H9 (cell line): ENCODE measurements at regions not wholly inside any gene's neighbourhood (a gene's known extent, or its start where the extent isn't known, plus 50 kb on each side); places are given as distances from the start of the nearest gene placed in this dataset.

ENCODE experiments used
- DNase-seq: peaks from one replicate; pipeline ENCODE4 v3.0.0-alpha.2; 2017
- H2AFZ ChIP-seq: one replicate; pipeline ENCODE4 v1.6.1; 2013; ENCODE audit warnings: mild to moderate bottlenecking, low read length, control low read depth, moderate library complexity
- H2AK5ac ChIP-seq: 2 replicates; pipeline ENCODE4 v1.6.1; 2013; ENCODE audit warnings: low read length, control low read depth, mixed read lengths; ENCODE audit not compliant: insufficient read length
- H2BK120ac ChIP-seq: one replicate; pipeline ENCODE4 v1.6.1; 2013; ENCODE audit warnings: low read depth, mild to moderate bottlenecking, low read length, control low read depth, inconsistent platforms; ENCODE audit not compliant: poor library complexity, severe bottlenecking
- H2BK12ac ChIP-seq: 2 replicates; pipeline ENCODE4 v1.6.1; 2013; ENCODE audit warnings: low read length, control low read depth, mixed read lengths, low read depth; ENCODE audit not compliant: insufficient read length
- H2BK15ac ChIP-seq: 2 replicates; pipeline ENCODE4 v1.6.1; 2013; ENCODE audit warnings: low read depth, low read length, control low read depth
- H2BK20ac ChIP-seq: one replicate; pipeline ENCODE4 v1.6.1; 2013; ENCODE audit warnings: low read depth, mild to moderate bottlenecking, low read length, control low read depth, inconsistent platforms; ENCODE audit not compliant: poor library complexity, severe bottlenecking
- H2BK5ac ChIP-seq: 2 replicates; pipeline ENCODE4 v1.6.1; 2013; ENCODE audit warnings: low read length, control low read depth, mixed read lengths; ENCODE audit not compliant: insufficient read length
- H3K14ac ChIP-seq: 2 replicates; pipeline ENCODE4 v1.6.1; 2013; ENCODE audit warnings: low read length, control low read depth; ENCODE audit not compliant: insufficient read depth
- H3K18ac ChIP-seq: 2 replicates; pipeline ENCODE4 v1.6.1; 2013; ENCODE audit warnings: low read depth, mild to moderate bottlenecking, mixed read lengths, low read length, control low read depth; ENCODE audit not compliant: insufficient read length
- H3K23ac ChIP-seq: 2 replicates; pipeline ENCODE4 v1.6.1; 2013; ENCODE audit warnings: low read length, control low read depth, mixed read lengths, low read depth; ENCODE audit not compliant: insufficient read length
- H3K23me2 ChIP-seq: 2 replicates; pipeline ENCODE4 v1.6.1; 2013; ENCODE audit warnings: low read depth, mild to moderate bottlenecking, mixed read lengths, low read length, control low read depth; ENCODE audit not compliant: insufficient read length, poor library complexity, severe bottlenecking
- H3K27ac ChIP-seq: 2 replicates; pipeline ENCODE4 v1.5.1; 2013; ENCODE audit warnings: low read length, control low read depth, mixed read lengths, low read depth; ENCODE audit not compliant: insufficient read length
- H3K27me3 ChIP-seq: 2 replicates; pipeline ENCODE4 v1.6.1; 2013; ENCODE audit warnings: low read length, control low read depth, inconsistent platforms; ENCODE audit not compliant: insufficient read depth
- H3K4ac ChIP-seq: 2 replicates; pipeline ENCODE4 v1.6.1; 2013; ENCODE audit warnings: low read depth, mild to moderate bottlenecking, control low read depth, inconsistent platforms, low read length, moderate library complexity
- H3K4me1 ChIP-seq: 2 replicates; pipeline ENCODE4 v1.6.1; 2013; ENCODE audit warnings: low read length, control low read depth, inconsistent platforms; ENCODE audit not compliant: insufficient read depth
- H3K4me2 ChIP-seq: 2 replicates; pipeline ENCODE4 v1.6.1; 2013; ENCODE audit warnings: low read length, control low read depth, mixed read lengths; ENCODE audit not compliant: insufficient read length, insufficient read depth
- H3K56ac ChIP-seq: 2 replicates; pipeline ENCODE4 v1.6.1; 2013; ENCODE audit warnings: low read depth, mild to moderate bottlenecking, mixed read lengths, low read length, control low read depth; ENCODE audit not compliant: insufficient read length
- H3K79me1 ChIP-seq: 2 replicates; pipeline ENCODE4 v1.6.1; 2013; ENCODE audit warnings: low read depth, mild to moderate bottlenecking, moderate library complexity, low read length, control low read depth, inconsistent platforms; ENCODE audit not compliant: insufficient read depth, poor library complexity, severe bottlenecking
- H3K79me2 ChIP-seq: 2 replicates; pipeline ENCODE4 v1.6.1; 2013; ENCODE audit warnings: low read length, control low read depth, inconsistent platforms; ENCODE audit not compliant: insufficient read depth
- H3K9ac ChIP-seq: 2 replicates; pipeline ENCODE4 v1.6.1; 2013; ENCODE audit warnings: low read length, control low read depth, mixed read lengths; ENCODE audit not compliant: insufficient read length; ENCODE audit errors: extremely low read depth
- H3K9me3 ChIP-seq: one replicate; pipeline ENCODE4 v1.6.1; 2013; ENCODE audit warnings: low read depth, low read length, inconsistent platforms; ENCODE audit not compliant: control insufficient read depth
- H3T11ph ChIP-seq: one replicate; pipeline ENCODE4 v1.6.1; 2013; ENCODE audit warnings: mild to moderate bottlenecking, low read length, control low read depth, inconsistent platforms
- H4K20me1 ChIP-seq: one replicate; pipeline ENCODE4 v1.6.1; 2013; ENCODE audit not compliant: control insufficient read depth, insufficient read length, insufficient read depth
- H4K5ac ChIP-seq: 2 replicates; pipeline ENCODE4 v1.6.1; 2013; ENCODE audit warnings: low read depth, mild to moderate bottlenecking, mixed read lengths, low read length, control low read depth; ENCODE audit not compliant: insufficient read length
- H4K8ac ChIP-seq: replicated peaks from 2 replicates; pipeline ENCODE4 v1.6.1; 2013; ENCODE audit warnings: low read length, control low read depth, mixed read lengths, low read depth; ENCODE audit not compliant: insufficient read length
- H4K91ac ChIP-seq: 2 replicates; pipeline ENCODE4 v1.6.1; 2013; ENCODE audit warnings: low read depth, mild to moderate bottlenecking, moderate library complexity, mixed read lengths, low read length, control low read depth; ENCODE audit not compliant: insufficient read length
- H3K27ac Mint-ChIP-seq, 3 experiments: 2 replicates in 2 of 3; 3 replicates in 1 of 3; pipeline ENCODE4 v1.8.0; 2020 to 2021; ENCODE audit warnings: mixed read lengths in 3 of 3, mild to moderate bottlenecking in 1 of 3, moderate library complexity in 1 of 3
- H3K27me3 Mint-ChIP-seq: 2 replicates; pipeline ENCODE4 v1.8.0; 2021; ENCODE audit warnings: low read depth, mild to moderate bottlenecking, moderate library complexity, mixed read lengths
- H3K36me3 Mint-ChIP-seq, 3 experiments: 2 replicates in 2 of 3; 3 replicates in 1 of 3; pipeline ENCODE4 v1.8.0; 2020 to 2021; ENCODE audit warnings: low read depth in 3 of 3, mixed read lengths in 3 of 3; ENCODE audit not compliant: insufficient read depth in 1 of 3
- H3K4me1 Mint-ChIP-seq, 2 experiments: 2 replicates each; pipeline ENCODE4 v1.8.0; 2020; ENCODE audit warnings: mixed read lengths in 2 of 2
- H3K4me3 Mint-ChIP-seq, 2 experiments: 2 replicates in 1 of 2; 3 replicates in 1 of 2; pipeline ENCODE4 v1.8.0; 2020 to 2021; ENCODE audit warnings: mild to moderate bottlenecking in 2 of 2, mixed read lengths in 2 of 2, moderate library complexity in 1 of 2
- H3K9me3 Mint-ChIP-seq, 2 experiments: 2 replicates in 1 of 2; 3 replicates in 1 of 2; pipeline ENCODE4 v1.8.0; 2020; ENCODE audit warnings: mild to moderate bottlenecking in 2 of 2, mixed read lengths in 2 of 2, moderate library complexity in 1 of 2
- WGBS: extraction: QIAGEN DNeasy Blood & Tissue Kit; methylation state at CpG from one replicate; pipeline ENCODE4 v1.1.7; 2013; ENCODE audit warnings: missing lambda C conversion rate, low lambda C conversion rate, mixed read lengths; ENCODE audit not compliant: insufficient read length; ENCODE audit errors: extremely low coverage; 5-methylcytosine and 5-hydroxymethylcytosine counted together
- TF ChIP-seq, protein P1 (sequence below): fragments of 200-600 bp; sonication (generic); conservative IDR thresholded peaks from 3 replicates; pipeline ENCODE4 v1.8.0; 2021; ENCODE audit warnings: antibody characterized with exemption, mild to moderate bottlenecking

DNA sequence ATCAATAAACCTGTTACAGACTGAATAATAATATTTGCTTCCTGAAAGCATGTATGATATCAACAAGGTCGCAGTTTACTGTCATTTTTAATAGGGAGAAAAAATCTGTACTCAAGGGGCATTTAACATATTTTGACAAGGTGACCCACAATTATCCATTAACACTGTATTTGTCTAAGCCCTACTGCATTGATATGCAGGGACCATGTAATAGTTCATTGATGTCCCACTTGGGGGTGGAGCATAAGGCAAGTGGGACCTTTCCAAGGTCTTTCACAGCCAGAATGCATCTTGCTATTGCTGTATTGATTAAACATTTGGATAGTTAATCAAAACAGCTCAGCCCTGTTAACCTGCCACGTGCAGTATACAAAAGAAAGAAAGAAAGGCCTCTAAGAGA, 502.0 kb downstream of the NR2F1-AS1 start:
- no peak overlapping the region for H2BK5ac ChIP-seq
- H4K5ac ChIP-seq, result no peak overlapping the region
- no peaks in the 10 kb centered on the region for H3K27me3 Mint-ChIP-seq
- H3K4me2 ChIP-seq, result no peak overlapping the region
- no peak overlapping the region for H2BK20ac ChIP-seq
- TF ChIP-seq, protein P1, sequence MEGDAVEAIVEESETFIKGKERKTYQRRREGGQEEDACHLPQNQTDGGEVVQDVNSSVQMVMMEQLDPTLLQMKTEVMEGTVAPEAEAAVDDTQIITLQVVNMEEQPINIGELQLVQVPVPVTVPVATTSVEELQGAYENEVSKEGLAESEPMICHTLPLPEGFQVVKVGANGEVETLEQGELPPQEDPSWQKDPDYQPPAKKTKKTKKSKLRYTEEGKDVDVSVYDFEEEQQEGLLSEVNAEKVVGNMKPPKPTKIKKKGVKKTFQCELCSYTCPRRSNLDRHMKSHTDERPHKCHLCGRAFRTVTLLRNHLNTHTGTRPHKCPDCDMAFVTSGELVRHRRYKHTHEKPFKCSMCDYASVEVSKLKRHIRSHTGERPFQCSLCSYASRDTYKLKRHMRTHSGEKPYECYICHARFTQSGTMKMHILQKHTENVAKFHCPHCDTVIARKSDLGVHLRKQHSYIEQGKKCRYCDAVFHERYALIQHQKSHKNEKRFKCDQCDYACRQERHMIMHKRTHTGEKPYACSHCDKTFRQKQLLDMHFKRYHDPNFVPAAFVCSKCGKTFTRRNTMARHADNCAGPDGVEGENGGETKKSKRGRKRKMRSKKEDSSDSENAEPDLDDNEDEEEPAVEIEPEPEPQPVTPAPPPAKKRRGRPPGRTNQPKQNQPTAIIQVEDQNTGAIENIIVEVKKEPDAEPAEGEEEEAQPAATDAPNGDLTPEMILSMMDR, result no peak
- H3K27ac Mint-ChIP-seq, result no peak overlapping the region
- WGBS, result no CpG with 5 or more reads among the region's 2 CpGs
- no peaks in the 10 kb centered on the region for H3K4me1 Mint-ChIP-seq
- H3K4me1 ChIP-seq, result no peaks in the 10 kb centered on the region
- no peak overlapping the region for H2BK15ac ChIP-seq
- no peak overlapping the region for H3K23ac ChIP-seq
- H2AK5ac ChIP-seq, result no peak overlapping the region
- no peak overlapping the region for H2BK120ac ChIP-seq
- no peak overlapping the region for H3K9ac ChIP-seq
- no peaks in the 10 kb centered on the region for H3K9me3 ChIP-seq
- no peak for DNase-seq
- H2AFZ ChIP-seq, result no peak overlapping the region
- H3K4me3 Mint-ChIP-seq, result no peak overlapping the region
- H3K79me2 ChIP-seq, result no peaks in the 10 kb centered on the region
- H3T11ph ChIP-seq, result no peak overlapping the region
- H3K56ac ChIP-seq, result no peak overlapping the region
- no peak overlapping the region for H3K27ac ChIP-seq
- H3K23me2 ChIP-seq, result no peaks in the 10 kb centered on the region
- H3K4ac ChIP-seq, result no peak overlapping the region
- H3K18ac ChIP-seq, result no peak overlapping the region
- no peak overlapping the region for H4K91ac ChIP-seq
- no peak overlapping the region for H2BK12ac ChIP-seq
- H4K20me1 ChIP-seq, result no peaks in the 10 kb centered on the region
- H3K36me3 Mint-ChIP-seq, result no peaks in the 10 kb centered on the region
- no peaks in the 10 kb centered on the region for H3K9me3 Mint-ChIP-seq
- no peak overlapping the region for H4K8ac ChIP-seq
- no peaks in the 10 kb centered on the region for H3K27me3 ChIP-seq
- H3K14ac ChIP-seq, result no peak overlapping the region
- no peaks in the 10 kb centered on the region for H3K79me1 ChIP-seq
